ENCODE measurements at regions not wholly inside any gene's neighbourhood (a gene's known extent, or its start where the extent isn't known, plus 50 kb on each side); places are given as distances from the start of the nearest gene placed in this dataset.

GRCh38 chr2:177331466-177331997, 61.0 kb upstream of the AGPS start:
- H3K27me3 Mint-ChIP-seq: no peaks in the 10 kb centered on the region
- ATAC-seq (ENCODE audit: low read depth) (no peak), DNase-seq (no peak)
- H3K27ac Mint-ChIP-seq: peak overlapping the region; percentile 50
- ChIA-PET CTCF (interaction anchor here (2.4 kb wide), 1 partner anchor 166 kb away, joined by 16 read pairs; no protein-coding TSS in a partner anchor), POLR2A (interaction anchor here (0.7 kb wide), 1 partner anchor 67 kb away, joined by 4 read pairs; no protein-coding TSS in a partner anchor)
- H3K36me3 Mint-ChIP-seq (ENCODE audit: low read depth): no peaks in the 10 kb centered on the region
- TF ChIP-seq, protein P1, sequence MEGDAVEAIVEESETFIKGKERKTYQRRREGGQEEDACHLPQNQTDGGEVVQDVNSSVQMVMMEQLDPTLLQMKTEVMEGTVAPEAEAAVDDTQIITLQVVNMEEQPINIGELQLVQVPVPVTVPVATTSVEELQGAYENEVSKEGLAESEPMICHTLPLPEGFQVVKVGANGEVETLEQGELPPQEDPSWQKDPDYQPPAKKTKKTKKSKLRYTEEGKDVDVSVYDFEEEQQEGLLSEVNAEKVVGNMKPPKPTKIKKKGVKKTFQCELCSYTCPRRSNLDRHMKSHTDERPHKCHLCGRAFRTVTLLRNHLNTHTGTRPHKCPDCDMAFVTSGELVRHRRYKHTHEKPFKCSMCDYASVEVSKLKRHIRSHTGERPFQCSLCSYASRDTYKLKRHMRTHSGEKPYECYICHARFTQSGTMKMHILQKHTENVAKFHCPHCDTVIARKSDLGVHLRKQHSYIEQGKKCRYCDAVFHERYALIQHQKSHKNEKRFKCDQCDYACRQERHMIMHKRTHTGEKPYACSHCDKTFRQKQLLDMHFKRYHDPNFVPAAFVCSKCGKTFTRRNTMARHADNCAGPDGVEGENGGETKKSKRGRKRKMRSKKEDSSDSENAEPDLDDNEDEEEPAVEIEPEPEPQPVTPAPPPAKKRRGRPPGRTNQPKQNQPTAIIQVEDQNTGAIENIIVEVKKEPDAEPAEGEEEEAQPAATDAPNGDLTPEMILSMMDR (IDR thresholded peaks at IDR 0.05): no peak
- H3K4me1 Mint-ChIP-seq: peaks cover 9% of the 10 kb centered on the region
- intact Hi-C loops (cut with micrococcal nuclease): loop anchor here (5.0 to 10.0 kb wide), 3 partner anchors 34 to 1123 kb away; partner anchors contain the start of genes PJVK and PRKRA
- H3K4me3 Mint-ChIP-seq: no peak overlapping the region
- no peaks in the 10 kb centered on the region for H3K9me3 Mint-ChIP-seq

- intact Hi-C loops (cut with micrococcal nuclease): loop anchor here (1.0 to 10.0 kb wide), 6 partner anchors 35 to 1122 kb away; partner anchors contain the start of genes PJVK and PRKRA
- no peaks in the 10 kb centered on the region for H3K36me3 Mint-ChIP-seq (ENCODE audit: low read depth)
- TF ChIP-seq, protein P1 (IDR thresholded peaks at IDR 0.05): no peak
- ChIA-PET CTCF (interaction anchor here (0.9 to 7.8 kb wide), 12 partner anchors 11 to 432 kb away, joined by 3 to 166 read pairs (median 10); partner anchors contain the start of gene NFE2L2), POLR2A (interaction anchor here (0.6 to 2.4 kb wide), 5 partner anchors 60 to 167 kb away, joined by 4 to 27 read pairs (median 6); partner anchors contain the start of genes AGPS and NFE2L2)
- H3K4me3 Mint-ChIP-seq: peak overlapping the region; percentile 46
- peak overlapping the region; percentile 50 for H3K27ac Mint-ChIP-seq
- H3K4me1 Mint-ChIP-seq: peaks cover 9% of the 10 kb centered on the region
- peak; percentile 94 for ATAC-seq (ENCODE audit: low read depth)
- no peak for DNase-seq
- no peaks in the 10 kb centered on the region for H3K27me3 Mint-ChIP-seq
- H3K9me3 Mint-ChIP-seq: no peaks in the 10 kb centered on the region
Observed at GRCh38 chr2:177332026-177332991, 60.3 kb upstream of the AGPS start.

DNA sequence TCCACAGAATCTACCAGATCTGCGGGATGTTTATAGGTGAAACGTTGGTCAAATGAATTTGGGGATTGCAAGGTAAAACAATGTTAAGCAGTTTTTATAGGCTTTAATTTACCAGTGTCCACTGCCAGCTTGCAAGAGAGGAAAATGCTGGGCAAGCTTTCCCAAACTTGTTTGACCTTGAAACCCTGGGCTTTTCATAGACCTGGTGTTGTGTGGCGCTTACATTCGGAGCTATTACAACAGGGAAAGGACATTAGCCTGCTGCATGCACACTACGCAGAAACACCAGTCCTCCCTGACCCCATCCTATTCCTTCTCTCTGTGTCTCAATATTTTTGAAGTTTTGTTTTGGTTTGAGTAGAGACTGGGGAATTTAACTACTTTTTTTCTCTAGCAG, 59.6 kb upstream of the AGPS start:
- H3K4me3 Mint-ChIP-seq: no peak overlapping the region
- H3K27me3 Mint-ChIP-seq: no peaks in the 10 kb centered on the region
- intact Hi-C loops (cut with micrococcal nuclease): loop anchor here (1.0 to 10.0 kb wide), 6 partner anchors 36 to 1122 kb away; partner anchors contain the start of genes PJVK and PRKRA
- H3K36me3 Mint-ChIP-seq (ENCODE audit: low read depth): no peaks in the 10 kb centered on the region
- DNase-seq: no peak
- CTCF ChIA-PET: interaction anchor here (0.9 to 7.8 kb wide), 12 partner anchors 10 to 431 kb away, joined by 3 to 166 read pairs (median 6); partner anchors contain the start of gene NFE2L2
- TF ChIP-seq, protein P1 (IDR thresholded peaks at IDR 0.05): no peak
- peaks cover 11% of the 10 kb centered on the region for H3K4me1 Mint-ChIP-seq
- POLR2A ChIA-PET: interaction anchor here (0.6 to 2.4 kb wide), 5 partner anchors 59 to 168 kb away, joined by 4 to 27 read pairs (median 6); partner anchors contain the start of genes AGPS and NFE2L2
- no peak overlapping the region for H3K27ac Mint-ChIP-seq
- no peaks in the 10 kb centered on the region for H3K9me3 Mint-ChIP-seq
- ATAC-seq (ENCODE audit: low read depth): no peak

GRCh38 chr2:177334940-177335543, 57.5 kb upstream of the AGPS start:
- peaks cover 13% of the 10 kb centered on the region for H3K4me1 Mint-ChIP-seq
- intact Hi-C loops (cut with micrococcal nuclease): loop anchor here (1.0 to 10.0 kb wide), 7 partner anchors 38 to 1120 kb away; partner anchors contain the start of genes PJVK and PRKRA
- DNase-seq (no peak), ATAC-seq (ENCODE audit: low read depth) (peak; percentile 59)
- TF ChIP-seq, protein P1 (IDR thresholded peaks at IDR 0.05): no peak
- no peak overlapping the region for H3K4me3 Mint-ChIP-seq
- ChIA-PET CTCF (interaction anchor here (0.6 to 7.8 kb wide), 25 partner anchors 9 to 437 kb away, joined by 3 to 166 read pairs (median 4); partner anchors contain the start of genes AGPS and NFE2L2), POLR2A (interaction anchor here (2.4 kb wide), 1 partner anchor 71 kb away, joined by 15 read pairs; the partner anchor contains the start of gene NFE2L2)
- no peaks in the 10 kb centered on the region for H3K9me3 Mint-ChIP-seq
- no peaks in the 10 kb centered on the region for H3K36me3 Mint-ChIP-seq (ENCODE audit: low read depth)
- no peak overlapping the region for H3K27ac Mint-ChIP-seq
- no peaks in the 10 kb centered on the region for H3K27me3 Mint-ChIP-seq
